Suprapubic skin (tissue), 3 donors: ENCODE measurements at regions not wholly inside any gene's neighbourhood (a gene's known extent, or its start where the extent isn't known, plus 50 kb on each side); places are given as distances from the start of the nearest gene placed in this dataset.

Experiments
- EP300 ChIP-seq: sonication (generic); formaldehyde crosslinking; IDR thresholded peaks from one replicate; pipeline ENCODE4 v1.6.1; 2017; ENCODE audit warnings: antibody characterized with exemption
- TF ChIP-seq, protein P1 (sequence below), 2 donors: fragments of 200-600 bp in 1 of 2; fragments of 450-650 bp in 1 of 2; sonication (generic) in 1 of 2; IDR thresholded peaks; one replicate each; pipeline ENCODE4 v1.5.1; 2016 to 2019; ENCODE audit warnings: antibody characterized with exemption in 2 of 2, mild to moderate bottlenecking in 1 of 2, moderate library complexity in 1 of 2

DNA sequence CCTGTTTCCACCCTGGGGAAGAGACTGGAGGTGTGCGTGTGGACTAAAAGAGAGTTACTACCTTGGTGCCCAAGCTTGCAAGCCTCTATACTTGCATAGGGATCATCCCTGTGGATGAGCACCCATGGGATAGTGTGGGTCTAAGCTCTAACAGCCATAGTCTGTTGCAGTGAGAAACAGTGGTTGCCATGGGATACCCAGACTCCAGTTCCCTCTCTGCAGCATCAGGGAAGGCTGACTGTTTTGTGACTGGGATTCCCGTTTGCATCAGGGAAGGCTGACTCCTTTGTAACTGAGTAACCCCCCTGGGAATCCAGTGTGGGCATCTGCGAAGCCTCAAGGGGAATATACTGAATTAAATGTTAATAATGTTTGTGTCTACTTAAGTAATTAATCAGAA, 196.1 kb downstream of the ZNF621 start:
- TF ChIP-seq, protein P1, sequence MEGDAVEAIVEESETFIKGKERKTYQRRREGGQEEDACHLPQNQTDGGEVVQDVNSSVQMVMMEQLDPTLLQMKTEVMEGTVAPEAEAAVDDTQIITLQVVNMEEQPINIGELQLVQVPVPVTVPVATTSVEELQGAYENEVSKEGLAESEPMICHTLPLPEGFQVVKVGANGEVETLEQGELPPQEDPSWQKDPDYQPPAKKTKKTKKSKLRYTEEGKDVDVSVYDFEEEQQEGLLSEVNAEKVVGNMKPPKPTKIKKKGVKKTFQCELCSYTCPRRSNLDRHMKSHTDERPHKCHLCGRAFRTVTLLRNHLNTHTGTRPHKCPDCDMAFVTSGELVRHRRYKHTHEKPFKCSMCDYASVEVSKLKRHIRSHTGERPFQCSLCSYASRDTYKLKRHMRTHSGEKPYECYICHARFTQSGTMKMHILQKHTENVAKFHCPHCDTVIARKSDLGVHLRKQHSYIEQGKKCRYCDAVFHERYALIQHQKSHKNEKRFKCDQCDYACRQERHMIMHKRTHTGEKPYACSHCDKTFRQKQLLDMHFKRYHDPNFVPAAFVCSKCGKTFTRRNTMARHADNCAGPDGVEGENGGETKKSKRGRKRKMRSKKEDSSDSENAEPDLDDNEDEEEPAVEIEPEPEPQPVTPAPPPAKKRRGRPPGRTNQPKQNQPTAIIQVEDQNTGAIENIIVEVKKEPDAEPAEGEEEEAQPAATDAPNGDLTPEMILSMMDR (IDR thresholded peaks at IDR 0.05), result no peak
- TF ChIP-seq EP300, result no peak
